ENCODE measurements at regions not wholly inside any gene's neighbourhood (a gene's known extent, or its start where the extent isn't known, plus 50 kb on each side); places are given as distances from the start of the nearest gene placed in this dataset.

DNA sequence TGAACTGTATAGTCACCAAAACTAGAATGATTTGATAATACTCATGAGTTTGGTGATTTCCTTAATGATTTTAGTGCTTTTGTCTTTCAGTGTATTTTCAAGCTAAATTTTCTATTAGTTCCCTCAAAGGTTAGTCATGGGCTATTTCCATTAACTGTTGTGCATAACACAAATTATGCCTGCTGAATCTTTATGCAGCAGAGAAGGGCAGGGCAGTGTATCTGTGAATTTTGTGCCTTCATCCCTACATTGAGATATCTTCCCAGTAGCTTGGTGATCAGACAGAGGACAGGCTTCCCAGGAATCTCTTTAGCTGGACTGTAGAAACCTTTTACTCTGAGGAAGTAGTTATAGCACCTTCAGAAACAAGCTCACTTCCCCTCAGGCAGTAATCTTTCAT is 1036.9 kb downstream of the EFNA5 start:
- TF ChIP-seq CTCF (IDR thresholded peaks at IDR 0.05) (no peak), POLR2AphosphoS5 (IDR thresholded peaks at IDR 0.05) (no peak), POLR2A (IDR thresholded peaks at IDR 0.05) (no peak)
